NT2/D1 (cell line): ENCODE measurements at regions not wholly inside any gene's neighbourhood (a gene's known extent, or its start where the extent isn't known, plus 50 kb on each side); places are given as distances from the start of the nearest gene placed in this dataset.

Experiments
- YY1 ChIP-seq: IDR thresholded peaks from 2 replicates; pipeline ENCODE4 v1.6.1; 2011; ENCODE audit not compliant: insufficient read length, insufficient read depth
- ZNF274 ChIP-seq: IDR thresholded peaks from 2 replicates; pipeline ENCODE4 v1.6.1; 2011; ENCODE audit warnings: mild to moderate bottlenecking, low read depth, low read length

GRCh38 chr2:138180692-138181386 lies 216.6 kb downstream of the HNMT start:
- TF ChIP-seq YY1: no peak
- TF ChIP-seq ZNF274: no peak
